Heart left ventricle (tissue), 13 donors: ENCODE measurements at regions not wholly inside any gene's neighbourhood (a gene's known extent, or its start where the extent isn't known, plus 50 kb on each side); places are given as distances from the start of the nearest gene placed in this dataset.

Source experiments
- POLR2A ChIP-seq, 2 donors: fragments of 450-650 bp; IDR thresholded peaks; one replicate each; pipeline ENCODE4 v1.6.1; 2017; ENCODE audit warnings: antibody characterized with exemption in 2 of 2, mild to moderate bottlenecking in 2 of 2, moderate library complexity in 2 of 2
- TF ChIP-seq, protein P1 (sequence below), 12 donors: fragments of 200-600 bp; sonication (generic) in 4 of 12; IDR thresholded peaks; one replicate each; pipeline versions ENCODE4 v1.5.0 to v1.8.0; 2018 to 2022; ENCODE audit warnings: antibody characterized with exemption in 12 of 12, mild to moderate bottlenecking in 5 of 12
- donor health status: ischemic (EF 13 %, LVEDD 7.1; RV severe dilation, severe dysfunction).
- donor health status: DM: no; HTN: yes; CAD: no.
- donor health status: DM: no; HTN: no; CAD: no.
- donor health status: ischemic (EF 25% LVEDD 6.9; RV normal size, moderate dysfunction).
- donor health status: ischemic (EF 25% LVEDD 5.7; RV mildly dilated, moderate dysfunction).
- donor health status: ischemic (EF 35%, LVEDD 5.7; RV mildly dilated, moderate dysfunction).
- donor health status: nonischemic (EF 11% LVEDD 7.7; RV severe dilation, severe dysfunction).
- donor health status: DM: yes; HTN: yes; CAD: no.
- donor health status: PGD.
- donor health status: ischemic (EF 29% LVEDD 5.4; RV normal size, mild dysfunction).
- donor health status: nonischemic (EF 23%, LVEDD 6.1; RV moderate dilation, normal function).

GRCh38 chr3:1692428-1692827, 406.2 kb upstream of the CNTN4 start:
- TF ChIP-seq POLR2A (IDR thresholded peaks at IDR 0.05), result no peak
- TF ChIP-seq, protein P1, sequence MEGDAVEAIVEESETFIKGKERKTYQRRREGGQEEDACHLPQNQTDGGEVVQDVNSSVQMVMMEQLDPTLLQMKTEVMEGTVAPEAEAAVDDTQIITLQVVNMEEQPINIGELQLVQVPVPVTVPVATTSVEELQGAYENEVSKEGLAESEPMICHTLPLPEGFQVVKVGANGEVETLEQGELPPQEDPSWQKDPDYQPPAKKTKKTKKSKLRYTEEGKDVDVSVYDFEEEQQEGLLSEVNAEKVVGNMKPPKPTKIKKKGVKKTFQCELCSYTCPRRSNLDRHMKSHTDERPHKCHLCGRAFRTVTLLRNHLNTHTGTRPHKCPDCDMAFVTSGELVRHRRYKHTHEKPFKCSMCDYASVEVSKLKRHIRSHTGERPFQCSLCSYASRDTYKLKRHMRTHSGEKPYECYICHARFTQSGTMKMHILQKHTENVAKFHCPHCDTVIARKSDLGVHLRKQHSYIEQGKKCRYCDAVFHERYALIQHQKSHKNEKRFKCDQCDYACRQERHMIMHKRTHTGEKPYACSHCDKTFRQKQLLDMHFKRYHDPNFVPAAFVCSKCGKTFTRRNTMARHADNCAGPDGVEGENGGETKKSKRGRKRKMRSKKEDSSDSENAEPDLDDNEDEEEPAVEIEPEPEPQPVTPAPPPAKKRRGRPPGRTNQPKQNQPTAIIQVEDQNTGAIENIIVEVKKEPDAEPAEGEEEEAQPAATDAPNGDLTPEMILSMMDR (IDR thresholded peaks at IDR 0.05), result no peak
